ENCODE measurements at regions not wholly inside any gene's neighbourhood (a gene's known extent, or its start where the extent isn't known, plus 50 kb on each side); places are given as distances from the start of the nearest gene placed in this dataset.

DNA sequence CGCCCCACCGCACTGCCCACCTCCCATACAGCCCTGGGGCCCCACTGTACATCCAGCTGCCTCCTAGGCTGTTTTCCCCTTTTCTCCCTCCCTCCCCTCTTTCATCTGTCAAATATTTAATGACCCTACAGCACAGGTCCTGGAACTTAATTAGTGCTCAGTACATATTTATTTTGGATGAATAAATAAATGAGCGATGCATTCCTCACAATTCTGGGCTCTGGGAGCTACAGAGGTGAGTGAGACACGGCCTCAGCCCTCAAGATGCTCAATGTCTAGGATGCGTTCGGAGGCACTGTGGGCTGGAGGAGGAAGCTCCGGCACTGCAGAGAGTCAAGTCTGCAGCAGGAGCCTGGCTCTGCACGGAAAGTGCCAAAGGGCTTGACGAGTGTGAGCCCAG is 175.0 kb downstream of the FAM43A start:
- Histone ChIP-seq H3K4me1 (peaks cover 12% of the 10 kb centered on the region), H3K4me3 (no peak overlapping the region), H3K36me3 (no peaks in the 10 kb centered on the region), H3K27me3 (no peaks in the 10 kb centered on the region), H3K9me3 (no peaks in the 10 kb centered on the region), H3K27ac (no peak overlapping the region)
- intact Hi-C loops (cut with DNase I): no loop called here
- peak; percentile 9 for ATAC-seq
- no peak for DNase-seq
- TF ChIP-seq, protein P1, sequence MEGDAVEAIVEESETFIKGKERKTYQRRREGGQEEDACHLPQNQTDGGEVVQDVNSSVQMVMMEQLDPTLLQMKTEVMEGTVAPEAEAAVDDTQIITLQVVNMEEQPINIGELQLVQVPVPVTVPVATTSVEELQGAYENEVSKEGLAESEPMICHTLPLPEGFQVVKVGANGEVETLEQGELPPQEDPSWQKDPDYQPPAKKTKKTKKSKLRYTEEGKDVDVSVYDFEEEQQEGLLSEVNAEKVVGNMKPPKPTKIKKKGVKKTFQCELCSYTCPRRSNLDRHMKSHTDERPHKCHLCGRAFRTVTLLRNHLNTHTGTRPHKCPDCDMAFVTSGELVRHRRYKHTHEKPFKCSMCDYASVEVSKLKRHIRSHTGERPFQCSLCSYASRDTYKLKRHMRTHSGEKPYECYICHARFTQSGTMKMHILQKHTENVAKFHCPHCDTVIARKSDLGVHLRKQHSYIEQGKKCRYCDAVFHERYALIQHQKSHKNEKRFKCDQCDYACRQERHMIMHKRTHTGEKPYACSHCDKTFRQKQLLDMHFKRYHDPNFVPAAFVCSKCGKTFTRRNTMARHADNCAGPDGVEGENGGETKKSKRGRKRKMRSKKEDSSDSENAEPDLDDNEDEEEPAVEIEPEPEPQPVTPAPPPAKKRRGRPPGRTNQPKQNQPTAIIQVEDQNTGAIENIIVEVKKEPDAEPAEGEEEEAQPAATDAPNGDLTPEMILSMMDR (IDR thresholded peaks at IDR 0.05): no peak

DNA sequence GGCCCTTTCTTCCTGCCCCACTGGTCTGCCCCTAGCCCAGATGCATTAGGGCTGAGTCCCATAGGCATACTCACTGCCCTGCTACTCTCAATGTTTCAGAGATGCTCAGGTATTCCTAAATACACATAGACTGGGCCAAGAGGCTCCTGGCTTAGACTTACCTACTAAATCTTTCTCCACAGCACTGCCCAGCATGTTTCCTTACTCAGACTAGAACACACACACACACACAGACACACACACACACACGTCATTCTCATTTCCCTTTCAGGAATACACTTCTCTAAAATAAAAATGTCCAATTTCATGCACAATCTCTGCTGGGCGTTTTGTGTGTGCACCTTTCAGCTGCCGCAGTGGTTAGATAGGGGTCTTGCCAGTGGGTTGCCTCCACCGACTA is 175.7 kb downstream of the FAM43A start:
- DNase-seq (no peak), ATAC-seq (peak; percentile 62)
- no peak overlapping the region for H3K4me3 ChIP-seq
- no peaks in the 10 kb centered on the region for H3K36me3 ChIP-seq
- intact Hi-C loops (cut with DNase I): no loop called here
- H3K4me1 ChIP-seq: peaks cover 12% of the 10 kb centered on the region
- no peaks in the 10 kb centered on the region for H3K27me3 ChIP-seq
- no peak overlapping the region for H3K27ac ChIP-seq
- TF ChIP-seq, protein P1 (IDR thresholded peaks at IDR 0.05): no peak
- H3K9me3 ChIP-seq: no peaks in the 10 kb centered on the region

DNA sequence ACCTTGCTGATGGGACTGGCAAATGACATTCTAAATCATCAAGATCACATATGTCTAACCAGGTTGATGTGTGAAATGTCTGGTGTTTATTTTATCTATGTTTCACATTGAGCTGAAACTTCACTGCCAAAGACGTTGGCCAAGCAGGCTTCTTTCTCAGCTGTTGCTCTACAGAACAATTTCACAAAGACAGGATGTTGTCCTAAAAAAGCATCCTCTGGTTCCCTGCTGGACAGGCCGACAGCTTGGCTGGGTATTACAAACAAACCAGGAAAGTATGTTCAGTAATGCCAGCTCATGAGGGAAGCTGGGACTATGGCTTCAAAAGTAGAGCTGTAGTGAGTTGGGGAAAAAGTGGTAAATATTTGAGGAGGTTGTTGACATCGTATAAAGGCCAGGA is 179.4 kb downstream of the FAM43A start:
- Histone ChIP-seq H3K4me1 (peaks cover 17% of the 10 kb centered on the region), H3K27ac (peak overlapping the region; percentile 30), H3K27me3 (no peaks in the 10 kb centered on the region), H3K9me3 (no peaks in the 10 kb centered on the region), H3K4me3 (no peak overlapping the region), H3K36me3 (no peaks in the 10 kb centered on the region)
- intact Hi-C loops (cut with DNase I): no loop called here
- DNase-seq (no peak), ATAC-seq (no peak)
- TF ChIP-seq, protein P1 (IDR thresholded peaks at IDR 0.05): no peak

DNA sequence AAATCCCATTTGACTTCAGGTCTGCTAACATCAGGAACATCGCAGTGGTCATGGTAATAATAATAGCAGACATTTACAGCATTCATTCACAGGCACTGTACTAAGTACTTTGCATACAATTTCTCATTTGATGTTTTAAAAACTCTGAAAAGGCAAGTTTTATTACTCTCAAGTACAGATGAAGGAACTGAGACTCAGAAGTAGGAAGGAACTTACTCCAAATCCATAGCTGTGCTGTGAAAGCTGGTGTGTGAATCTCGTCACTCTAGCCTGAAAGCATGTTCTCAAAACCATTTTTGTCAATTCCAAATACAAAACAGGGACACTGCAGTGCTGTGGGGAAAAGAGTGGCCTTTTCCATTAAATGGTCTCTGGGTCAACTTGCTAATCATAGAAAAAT is 179.9 kb downstream of the FAM43A start:
- no peaks in the 10 kb centered on the region for H3K9me3 ChIP-seq
- no peaks in the 10 kb centered on the region for H3K36me3 ChIP-seq
- H3K27ac ChIP-seq: no peak overlapping the region
- DNase-seq (no peak), ATAC-seq (no peak)
- peaks cover 20% of the 10 kb centered on the region for H3K4me1 ChIP-seq
- TF ChIP-seq, protein P1 (IDR thresholded peaks at IDR 0.05): no peak
- no peak overlapping the region for H3K4me3 ChIP-seq
- no peaks in the 10 kb centered on the region for H3K27me3 ChIP-seq
- intact Hi-C loops (cut with DNase I): no loop called here

DNA sequence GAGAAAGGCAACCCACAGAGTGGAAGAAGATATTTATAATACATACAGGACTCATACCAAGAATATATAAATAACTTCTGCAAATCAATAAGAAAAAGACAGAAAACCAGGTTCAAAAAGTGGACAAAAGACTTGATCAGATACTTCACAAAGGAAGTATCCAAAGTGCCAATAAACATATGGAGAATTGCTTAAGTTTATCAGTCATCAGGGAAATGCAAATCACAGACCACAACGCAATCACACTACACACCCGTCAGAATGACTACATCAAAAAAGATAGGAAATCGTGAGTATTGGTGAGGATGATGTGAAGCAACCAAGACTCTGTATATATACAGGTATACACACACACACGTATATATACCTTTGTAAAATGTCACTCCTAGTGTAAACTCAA is 180.6 kb downstream of the FAM43A start:
- DNase-seq (no peak), ATAC-seq (no peak)
- H3K27me3 ChIP-seq: no peaks in the 10 kb centered on the region
- TF ChIP-seq, protein P1 (IDR thresholded peaks at IDR 0.05): no peak
- H3K9me3 ChIP-seq: no peaks in the 10 kb centered on the region
- H3K4me3 ChIP-seq: no peak overlapping the region
- no peaks in the 10 kb centered on the region for H3K36me3 ChIP-seq
- H3K4me1 ChIP-seq: peaks cover 26% of the 10 kb centered on the region
- no peak overlapping the region for H3K27ac ChIP-seq
- intact Hi-C loops (cut with DNase I): no loop called here

DNA sequence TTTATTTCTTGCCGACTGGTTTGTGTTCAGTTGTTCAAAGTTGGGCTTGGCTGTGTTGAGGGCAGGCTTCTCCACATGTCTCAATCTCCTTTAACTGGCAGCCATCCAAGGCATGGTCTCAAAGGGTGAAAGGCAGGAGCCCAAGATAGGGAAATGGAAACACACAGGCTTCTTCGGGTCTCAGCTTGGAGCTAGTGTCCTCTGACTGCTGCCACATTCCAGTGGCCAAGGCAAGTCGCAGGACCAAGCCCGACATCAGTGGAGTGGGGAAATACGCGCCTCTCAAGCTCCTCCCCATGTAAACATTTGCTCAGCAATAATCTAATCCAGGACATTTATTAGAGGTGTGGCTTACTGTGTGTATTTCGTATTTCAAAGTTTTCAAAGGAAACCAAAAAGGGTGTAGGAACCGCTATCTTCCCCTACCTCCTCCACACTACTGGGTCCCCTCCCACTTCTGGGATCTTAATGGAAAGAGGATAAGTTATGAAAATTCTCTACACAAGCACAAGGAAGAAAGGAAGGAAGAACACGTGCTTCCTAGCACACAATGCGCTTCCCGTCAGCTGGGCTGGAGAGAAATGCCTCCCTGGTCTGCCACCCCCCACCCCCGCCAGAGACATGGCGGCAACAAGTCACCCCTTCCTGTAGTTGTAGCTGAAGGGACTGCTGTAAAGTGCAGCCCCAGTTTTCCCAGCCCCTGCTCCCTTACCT is 181.7 kb downstream of the FAM43A start:
- Histone ChIP-seq H3K27me3 (no peaks in the 10 kb centered on the region), H3K9me3 (no peaks in the 10 kb centered on the region), H3K4me1 (peaks cover 38% of the 10 kb centered on the region), H3K36me3 (no peaks in the 10 kb centered on the region), H3K27ac (peak overlapping the region; percentile 47), H3K4me3 (no peak overlapping the region)
- DNase-seq: no peak
- intact Hi-C loops (cut with DNase I): no loop called here
- TF ChIP-seq, protein P1 (IDR thresholded peaks at IDR 0.05): no peak
- peak; percentile 56 for ATAC-seq
